ENCODE measurements at regions not wholly inside any gene's neighbourhood (a gene's known extent, or its start where the extent isn't known, plus 50 kb on each side); places are given as distances from the start of the nearest gene placed in this dataset.

DNA sequence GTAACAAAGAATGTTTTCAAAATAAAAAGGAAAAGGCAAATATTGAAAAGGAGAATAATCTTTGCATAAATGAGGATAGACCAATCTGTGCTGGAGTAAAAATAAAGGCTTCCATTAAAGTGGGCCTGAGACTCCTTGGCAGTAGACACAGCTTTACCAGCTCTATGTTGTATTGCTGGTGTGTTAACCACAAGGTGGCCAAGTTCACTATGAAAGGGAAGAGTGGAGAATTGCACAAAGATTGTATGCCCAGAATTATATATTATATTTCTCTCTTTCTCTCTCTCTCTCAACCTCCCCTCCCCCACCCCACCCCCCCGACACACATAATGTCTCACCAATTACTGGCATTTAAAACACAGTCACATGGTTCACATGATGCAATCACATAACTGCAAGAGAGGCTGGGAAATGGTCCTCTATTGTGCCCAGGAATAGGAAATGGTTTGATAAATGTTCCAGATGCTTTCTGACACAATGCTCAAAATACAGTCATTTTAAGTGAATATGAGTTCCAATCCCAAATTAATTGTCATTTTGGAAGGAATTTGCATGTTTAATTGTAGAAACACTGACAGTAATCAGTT, 222.6 kb upstream of the SYT1 start:
- TF ChIP-seq POLR2AphosphoS5 (IDR thresholded peaks at IDR 0.05; ENCODE audit: low read depth, low read length), result no peak
- TF ChIP-seq POLR2A (IDR thresholded peaks at IDR 0.05; ENCODE audit: low read depth, low read length), result no peak
- TF ChIP-seq TAF1 (IDR thresholded peaks at IDR 0.05; ENCODE audit: low read depth, low read length), result no peak
- no peak for TF ChIP-seq SPI1 (IDR thresholded peaks at IDR 0.05; ENCODE audit: low read depth, low read length)
- no peak for TF ChIP-seq PAX5 (IDR thresholded peaks at IDR 0.05; ENCODE audit: insufficient read depth, low read length, severe bottlenecking)
- no peak for TF ChIP-seq POU2F2 (IDR thresholded peaks at IDR 0.05; ENCODE audit: low read depth, low read length)

Data from GM12891 (cell line).